ENCODE measurements at regions not wholly inside any gene's neighbourhood (a gene's known extent, or its start where the extent isn't known, plus 50 kb on each side); places are given as distances from the start of the nearest gene placed in this dataset.

DNA sequence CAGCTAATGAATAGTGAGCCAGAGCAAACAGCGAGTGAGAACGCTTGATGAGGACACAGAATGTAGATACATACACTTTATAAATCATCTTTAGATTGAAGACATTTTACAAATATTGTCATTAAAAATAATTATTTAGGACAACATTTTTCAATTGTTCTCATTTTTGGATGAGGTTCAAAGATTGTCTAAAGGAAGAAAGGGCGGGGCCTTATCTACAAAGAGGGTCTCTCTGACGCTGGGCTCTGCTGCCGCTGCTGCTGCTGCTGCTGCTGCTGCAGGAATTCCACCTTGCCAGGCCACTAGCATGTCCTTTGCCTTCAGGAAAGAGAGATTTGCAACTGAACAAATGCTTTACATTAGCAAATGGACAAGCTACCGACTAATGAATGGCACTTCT is 220.7 kb upstream of the TMEM161B start:
- H3K4me3 ChIP-seq (ENCODE audit: low read depth, low read length): no peak overlapping the region

DNA sequence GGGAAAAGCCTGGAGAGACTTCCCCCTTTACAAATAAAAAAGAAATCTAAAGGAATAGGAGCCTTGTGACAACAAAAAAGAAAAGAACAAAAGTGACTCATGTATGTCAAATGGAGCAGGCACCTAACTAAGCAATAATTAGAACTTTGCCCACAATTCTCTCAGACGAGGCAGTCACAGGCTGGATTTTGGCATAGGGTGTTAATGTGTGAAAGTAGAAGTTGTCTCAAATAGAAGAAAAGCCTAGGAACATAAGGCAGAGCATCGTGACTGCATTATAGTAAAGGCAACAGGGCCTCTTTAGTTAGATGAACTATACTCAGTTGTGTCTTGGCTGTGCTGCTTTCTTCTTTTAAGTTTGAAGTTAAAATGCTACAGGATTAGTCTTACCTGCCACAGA is 219.9 kb upstream of the TMEM161B start:
- H3K4me3 ChIP-seq (ENCODE audit: low read depth, low read length): no peak overlapping the region

DNA sequence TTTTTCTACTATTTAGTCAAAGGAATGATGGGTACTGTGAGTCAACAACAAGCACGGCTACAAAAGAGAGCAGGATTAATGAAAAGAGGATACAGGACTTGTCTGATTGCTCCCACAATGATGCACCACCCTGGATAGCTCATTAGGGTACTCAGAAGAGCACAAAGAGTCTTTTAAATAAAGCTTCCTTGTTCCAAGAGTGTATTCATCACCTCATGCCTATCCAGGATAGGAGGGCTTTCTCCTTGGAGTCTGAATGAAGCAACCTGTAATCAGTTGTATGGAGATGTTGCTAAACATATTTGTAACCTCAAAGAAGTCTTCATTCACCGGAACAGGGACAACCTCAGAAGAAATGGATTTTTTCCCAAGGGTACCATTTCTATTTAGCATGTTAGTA is 219.5 kb upstream of the TMEM161B start:
- no peak overlapping the region for H3K4me3 ChIP-seq (ENCODE audit: low read depth, low read length)

DNA sequence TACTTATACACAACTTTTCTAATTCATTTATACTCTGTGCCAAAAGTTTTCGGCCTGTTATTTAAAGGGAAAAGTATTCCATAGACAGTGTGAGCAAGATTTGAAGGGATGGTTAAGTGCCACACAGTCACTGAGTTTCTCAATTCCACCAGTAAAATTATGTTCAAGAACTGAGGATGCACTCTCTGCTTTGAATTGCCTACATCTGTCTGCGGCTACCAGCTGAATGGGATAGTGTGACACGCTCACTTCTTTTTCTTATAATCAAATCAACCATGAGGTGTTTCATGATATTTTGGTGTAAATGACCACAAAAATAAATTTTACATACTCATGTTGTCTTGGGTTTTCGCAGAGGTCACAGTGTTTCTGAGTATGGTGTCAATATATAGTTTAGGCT is 218.4 kb upstream of the TMEM161B start:
- H3K4me3 ChIP-seq (ENCODE audit: low read depth, low read length): no peak overlapping the region

DNA sequence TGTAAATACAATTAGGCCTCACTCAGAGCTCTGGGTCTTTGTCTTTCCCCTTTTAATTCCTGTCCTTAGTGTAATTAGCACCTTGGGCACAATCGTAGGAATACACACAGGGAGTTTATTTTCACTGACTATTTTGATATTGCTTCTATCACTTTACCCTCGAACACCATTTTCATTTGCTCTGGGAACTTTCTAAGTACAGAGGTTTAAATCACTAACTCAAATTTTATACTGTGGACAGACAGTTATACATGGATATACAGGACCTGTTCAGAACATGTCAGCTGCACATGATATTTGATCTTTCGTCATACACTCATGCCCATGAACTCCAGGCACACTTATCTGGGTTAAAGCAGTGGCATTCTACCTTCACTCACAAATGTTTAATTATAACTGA is 217.8 kb upstream of the TMEM161B start:
- no peak overlapping the region for H3K4me3 ChIP-seq (ENCODE audit: low read depth, low read length)

DNA sequence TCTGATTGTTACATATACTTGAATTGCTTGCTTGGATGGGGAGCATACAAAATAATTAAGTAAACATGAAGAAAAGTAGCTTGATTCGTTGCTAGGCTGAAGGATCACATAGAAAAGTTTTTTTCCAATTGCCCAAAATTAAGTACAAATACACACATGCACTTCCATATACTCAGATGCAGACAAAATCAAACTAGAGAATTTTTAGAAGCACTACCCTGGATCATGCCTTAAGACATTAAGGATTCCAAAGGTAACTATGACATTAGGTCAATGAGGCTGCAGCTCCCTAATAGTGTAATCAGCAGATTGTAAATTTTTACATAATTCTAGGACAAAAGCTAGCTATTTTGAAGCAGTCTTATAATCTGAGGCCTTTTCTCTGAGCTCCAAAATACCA is 216.9 kb upstream of the TMEM161B start:
- no peak overlapping the region for H3K4me3 ChIP-seq (ENCODE audit: low read depth, low read length)

DNA sequence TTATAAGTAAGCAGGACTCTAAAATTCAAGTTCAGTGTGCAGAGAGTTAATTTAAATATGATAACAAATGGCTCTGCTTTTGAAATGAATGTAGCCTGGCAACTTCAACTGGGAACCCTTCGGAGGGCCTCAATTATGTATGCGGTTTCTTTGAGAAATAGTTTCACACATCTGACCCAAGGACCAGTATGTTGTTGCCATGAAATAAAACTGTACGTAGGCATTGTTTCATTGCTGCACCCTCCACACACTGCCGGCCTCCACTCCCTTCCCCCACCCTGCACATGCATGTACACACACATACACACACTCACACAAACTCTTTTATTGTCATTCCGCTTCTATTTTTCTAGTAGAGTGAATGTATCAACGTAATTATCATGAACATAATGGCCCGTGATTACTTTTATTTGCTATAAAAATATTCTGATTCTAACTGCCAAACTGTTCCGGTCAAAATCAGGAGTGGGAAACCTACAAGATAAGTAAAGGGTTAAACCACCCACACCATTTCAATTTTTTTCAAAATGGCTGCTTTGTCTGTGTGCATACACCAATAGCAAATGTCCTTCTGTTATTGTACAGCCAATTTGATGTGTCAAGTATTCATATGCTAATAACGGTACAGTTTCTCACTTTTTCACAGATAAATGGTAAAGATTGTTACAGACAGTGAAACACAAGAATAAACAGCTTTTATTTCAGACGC is 215.5 kb upstream of the TMEM161B start:
- no peak overlapping the region for H3K4me3 ChIP-seq (ENCODE audit: low read depth, low read length)

DNA sequence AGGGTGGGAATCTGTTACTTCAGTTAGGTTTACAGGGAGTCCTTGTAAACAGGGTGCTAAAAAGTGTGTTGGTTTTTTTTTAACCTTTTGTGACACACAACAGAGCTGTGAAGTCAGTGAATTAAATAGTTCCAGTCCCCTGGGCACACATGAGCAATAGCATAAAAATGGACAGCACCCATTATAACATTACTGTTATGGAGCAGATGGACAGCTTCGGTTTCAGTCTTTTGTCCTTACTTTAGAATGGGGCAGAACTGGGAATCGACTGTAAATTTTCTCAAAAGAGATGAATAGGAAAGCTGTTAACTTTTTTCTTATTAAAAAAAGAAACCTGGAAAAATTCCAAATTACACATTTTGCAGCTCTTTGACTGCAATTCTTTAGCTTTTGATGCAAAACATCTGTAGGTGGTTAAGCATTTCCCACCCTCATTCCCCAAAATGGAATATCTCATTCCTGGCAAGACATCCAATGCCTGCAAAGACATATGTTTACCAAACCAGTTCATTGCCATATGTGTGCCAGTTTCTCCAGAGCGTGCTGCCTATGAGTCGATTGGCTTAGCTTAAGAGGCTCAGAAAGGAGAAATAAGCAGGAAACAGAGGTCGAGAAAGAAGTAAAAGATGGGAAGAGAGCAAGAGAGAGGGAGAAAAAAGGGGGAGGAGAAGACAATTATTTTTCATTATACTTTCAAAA is 212.3 kb upstream of the TMEM161B start:
- H3K4me3 ChIP-seq (ENCODE audit: low read depth, low read length): no peak overlapping the region

DNA sequence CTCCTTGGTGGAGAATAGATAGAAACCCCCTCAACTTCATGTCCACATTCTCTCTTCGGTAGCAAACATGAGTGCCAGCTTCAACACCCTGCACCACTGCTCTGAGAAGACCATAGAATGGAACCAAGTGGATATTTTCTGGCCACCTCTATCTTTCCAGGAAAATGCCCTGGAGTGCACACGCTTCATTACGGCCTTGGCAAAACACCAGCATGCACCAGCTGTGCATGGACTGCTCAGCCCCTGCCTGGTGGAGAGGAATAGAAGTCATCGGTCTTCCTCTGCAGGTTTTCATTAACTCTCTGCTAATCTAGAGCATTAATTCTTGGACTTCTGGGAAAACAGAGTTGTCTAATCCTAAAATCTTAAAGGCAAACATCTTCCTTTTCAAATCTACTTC is 211.6 kb upstream of the TMEM161B start:
- no peak overlapping the region for H3K4me3 ChIP-seq (ENCODE audit: low read depth, low read length)

DNA sequence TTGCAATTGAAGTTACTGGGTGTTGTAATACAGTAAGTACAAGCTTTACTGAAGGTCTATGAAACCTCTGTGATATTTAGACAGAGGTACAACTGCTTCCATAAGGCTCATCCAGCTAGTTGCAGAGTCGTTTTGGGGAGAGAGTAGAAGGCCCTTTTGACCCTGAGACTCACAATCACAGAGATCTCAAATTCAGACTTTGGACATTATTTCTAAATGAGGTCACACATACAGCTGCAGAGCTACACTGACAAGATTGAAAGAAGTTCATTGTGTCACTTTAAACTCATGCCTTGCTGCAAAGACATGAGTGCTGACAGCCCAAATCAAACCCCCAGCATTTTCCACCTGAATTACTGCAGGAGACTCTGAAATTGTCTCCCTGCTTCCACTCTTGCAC is 205.9 kb upstream of the TMEM161B start:
- no peak overlapping the region for H3K4me3 ChIP-seq (ENCODE audit: low read depth, low read length)

DNA sequence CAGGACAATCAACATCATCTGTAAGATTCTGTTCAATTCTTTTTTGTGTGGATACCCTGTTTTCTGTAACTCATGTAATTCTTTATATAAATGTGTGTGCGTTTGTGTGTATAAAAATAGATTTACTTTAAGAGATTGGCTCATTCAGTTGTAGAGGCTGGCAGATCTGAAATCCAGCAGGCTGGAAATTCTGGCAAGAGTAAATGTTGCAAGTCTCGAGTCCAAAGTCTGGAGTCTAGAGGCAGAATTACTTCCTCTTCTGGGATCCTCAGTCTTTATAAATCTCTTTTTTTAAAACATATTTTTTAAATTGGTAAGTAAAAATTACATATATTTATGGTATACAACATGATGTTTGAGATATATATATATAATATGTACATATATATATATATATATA is 202.1 kb upstream of the TMEM161B start:
- no peak overlapping the region for H3K4me3 ChIP-seq (ENCODE audit: low read depth, low read length)

DNA sequence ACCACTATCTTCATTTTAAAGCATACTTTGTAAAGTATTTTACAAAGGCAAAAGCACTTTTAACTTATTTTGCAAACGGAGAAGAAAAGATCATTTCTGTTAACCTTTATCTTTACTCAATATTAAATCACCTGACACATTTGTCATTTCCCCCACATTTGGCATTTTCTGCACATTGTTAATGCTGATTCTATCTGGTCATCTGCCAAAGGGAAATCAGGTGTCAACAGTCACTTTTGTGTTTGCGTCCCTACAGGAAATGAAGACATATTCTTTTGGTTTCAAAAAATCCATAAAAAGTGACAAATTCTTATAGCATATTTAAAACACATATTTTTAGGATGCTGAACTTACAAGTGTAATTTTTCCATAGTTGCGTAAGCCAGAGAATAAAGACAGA is 191.3 kb upstream of the TMEM161B start:
- no peak overlapping the region for H3K4me3 ChIP-seq (ENCODE audit: low read depth, low read length)

DNA sequence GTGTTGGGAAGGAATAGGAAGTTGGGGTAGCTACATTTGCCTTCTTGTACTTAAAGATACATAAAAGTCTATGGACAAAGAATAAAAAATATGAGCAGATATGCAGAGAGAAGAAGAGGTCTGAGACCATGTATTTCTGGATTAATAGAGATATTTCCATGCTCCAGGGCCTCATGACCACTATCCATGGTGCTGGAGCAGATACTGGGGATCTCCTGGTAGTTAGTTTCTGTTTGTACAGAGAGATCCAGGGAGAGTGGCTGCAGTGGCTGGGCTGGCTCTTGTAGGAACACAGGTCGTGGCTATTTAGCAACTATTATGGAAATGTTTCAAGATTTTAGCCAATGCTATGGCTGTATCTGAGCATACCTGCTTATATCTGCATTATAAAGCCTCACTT is 184.2 kb upstream of the TMEM161B start:
- H3K4me3 ChIP-seq (ENCODE audit: low read depth, low read length): no peak overlapping the region

DNA sequence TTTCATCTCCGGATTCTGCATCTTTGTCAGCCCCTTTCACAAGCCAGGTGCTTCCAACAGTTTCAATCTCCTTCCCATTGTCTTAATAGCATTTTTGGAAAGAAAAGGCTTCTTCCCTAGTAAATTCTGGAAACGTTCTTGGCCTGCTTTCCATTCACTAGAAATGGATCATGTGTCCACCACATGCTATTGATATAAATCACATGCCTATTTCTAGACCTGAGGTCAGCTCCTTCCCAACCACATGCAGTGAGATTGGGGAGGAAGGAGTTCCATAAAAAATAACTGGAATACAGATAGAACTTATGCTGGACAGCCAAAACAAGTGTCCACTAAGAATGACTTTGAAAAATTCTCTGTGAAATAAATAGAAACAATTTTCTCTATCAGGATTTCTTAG is 181.6 kb upstream of the TMEM161B start:
- no peak overlapping the region for H3K4me3 ChIP-seq (ENCODE audit: low read depth, low read length)

DNA sequence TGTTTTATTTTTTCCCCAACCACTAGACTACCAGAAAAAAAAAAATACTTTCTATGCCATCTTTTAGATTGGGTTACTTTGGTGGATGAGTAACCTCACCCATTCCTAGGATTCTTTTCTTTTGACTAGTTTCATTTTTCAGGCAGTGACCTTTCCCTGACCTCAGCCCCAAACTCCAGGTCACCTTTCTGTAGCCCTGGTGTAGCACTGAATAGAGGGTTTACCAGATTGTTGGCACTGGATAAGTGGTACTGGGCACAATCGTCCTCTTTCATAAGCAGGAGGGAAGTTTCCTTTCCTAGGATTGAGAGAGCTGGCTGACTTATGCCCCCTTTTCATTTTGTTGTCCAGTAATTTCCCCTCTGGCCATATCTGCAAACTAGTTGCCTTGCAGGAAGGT is 169.4 kb upstream of the TMEM161B start:
- H3K4me3 ChIP-seq (ENCODE audit: low read depth, low read length): no peak overlapping the region

DNA sequence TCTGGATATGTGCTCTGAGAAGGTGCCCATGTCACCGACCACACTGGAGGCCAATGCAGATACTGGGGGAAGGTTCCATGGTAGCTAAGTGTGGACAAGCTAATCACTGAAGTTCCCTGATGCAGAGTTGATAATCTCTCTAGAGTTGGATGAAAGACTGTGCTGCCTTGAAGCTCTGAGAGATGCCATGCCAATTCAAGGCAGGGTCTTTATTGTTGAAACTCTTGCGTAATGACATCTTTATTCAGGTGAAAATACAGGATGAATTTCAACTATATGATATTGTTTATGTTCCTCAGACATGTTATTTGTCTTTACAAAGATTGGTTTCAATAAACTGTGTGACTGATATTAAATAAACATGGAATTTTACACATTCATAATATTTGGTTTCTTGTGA is 167.6 kb upstream of the TMEM161B start:
- H3K4me3 ChIP-seq (ENCODE audit: low read depth, low read length): no peak overlapping the region

DNA sequence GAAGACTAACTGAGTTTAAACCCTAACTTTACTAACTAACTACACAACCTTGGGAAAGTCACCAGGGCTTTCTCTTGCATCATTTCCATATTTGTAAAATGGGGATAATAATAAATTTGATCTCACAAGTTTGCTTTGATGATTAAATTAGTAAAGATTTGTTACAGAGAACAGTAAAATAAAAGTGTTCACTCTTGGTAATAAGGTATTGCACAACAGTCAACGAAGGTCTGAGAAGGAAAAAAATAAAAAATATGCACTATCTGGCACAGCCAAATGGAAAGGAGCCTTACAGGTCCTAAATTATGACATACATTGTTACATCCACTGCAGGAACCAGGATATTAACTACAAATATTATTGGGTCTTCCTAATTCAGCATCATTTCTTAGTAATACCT is 160.0 kb upstream of the TMEM161B start:
- no peak overlapping the region for H3K4me3 ChIP-seq (ENCODE audit: low read depth, low read length)

DNA sequence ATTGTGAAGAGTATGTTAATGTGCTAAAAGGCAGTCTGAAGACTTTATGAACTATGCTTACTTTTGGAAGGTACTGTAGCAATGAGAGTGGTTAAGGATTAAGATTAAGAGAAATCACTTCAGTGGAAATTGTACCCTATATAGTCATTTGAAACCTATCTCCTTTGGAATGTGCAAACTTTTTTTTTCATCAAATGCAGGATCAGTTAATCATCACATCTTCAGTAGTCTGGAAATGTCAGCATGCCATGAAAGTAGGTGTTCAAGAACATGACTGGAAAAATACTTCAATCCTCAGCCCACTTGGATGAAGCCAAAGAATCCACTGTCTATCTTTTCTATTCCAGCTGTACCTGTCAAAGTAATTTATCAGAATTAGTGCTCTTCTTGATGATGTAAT is 157.8 kb upstream of the TMEM161B start:
- no peak overlapping the region for H3K4me3 ChIP-seq (ENCODE audit: low read depth, low read length)

DNA sequence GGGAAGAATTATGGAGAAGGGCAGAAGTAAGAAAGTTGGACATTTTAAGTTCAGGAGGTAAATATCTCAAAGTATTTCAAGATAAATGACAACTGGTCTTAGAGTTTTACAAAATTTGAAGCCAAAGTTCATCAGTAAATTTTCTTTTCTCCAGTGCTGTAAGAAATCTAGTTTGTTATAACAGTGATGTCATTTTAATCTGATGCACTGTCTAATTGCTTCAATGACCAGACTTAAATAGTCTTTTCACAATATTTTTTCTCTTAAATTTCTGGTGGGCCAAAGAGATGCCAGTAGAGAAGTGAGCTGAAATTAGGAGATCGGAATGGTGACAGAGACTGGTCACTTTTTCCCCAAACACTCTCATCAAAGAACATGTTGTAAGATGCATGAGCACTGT is 156.5 kb upstream of the TMEM161B start:
- H3K4me3 ChIP-seq (ENCODE audit: low read depth, low read length): no peak overlapping the region

DNA sequence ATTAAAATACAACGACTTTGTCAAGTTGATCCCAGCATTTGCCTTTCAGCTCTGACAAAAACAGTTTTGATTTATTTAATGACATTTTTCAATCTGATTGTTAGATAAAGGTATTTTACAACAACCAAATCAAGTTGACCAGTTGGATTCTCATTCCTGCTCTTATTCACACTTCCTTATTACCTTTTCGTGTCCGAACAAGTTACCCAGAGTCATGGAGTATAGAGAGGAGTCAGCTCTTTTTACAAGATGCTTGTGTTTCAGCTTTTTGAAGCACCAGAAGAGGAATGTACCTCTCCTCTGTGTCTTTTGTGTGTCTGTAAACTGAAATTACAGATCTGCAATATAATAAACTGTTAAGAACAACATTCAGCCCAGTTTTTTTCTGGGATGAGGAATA is 151.3 kb upstream of the TMEM161B start:
- no peak overlapping the region for H3K4me3 ChIP-seq (ENCODE audit: low read depth, low read length)

DNA sequence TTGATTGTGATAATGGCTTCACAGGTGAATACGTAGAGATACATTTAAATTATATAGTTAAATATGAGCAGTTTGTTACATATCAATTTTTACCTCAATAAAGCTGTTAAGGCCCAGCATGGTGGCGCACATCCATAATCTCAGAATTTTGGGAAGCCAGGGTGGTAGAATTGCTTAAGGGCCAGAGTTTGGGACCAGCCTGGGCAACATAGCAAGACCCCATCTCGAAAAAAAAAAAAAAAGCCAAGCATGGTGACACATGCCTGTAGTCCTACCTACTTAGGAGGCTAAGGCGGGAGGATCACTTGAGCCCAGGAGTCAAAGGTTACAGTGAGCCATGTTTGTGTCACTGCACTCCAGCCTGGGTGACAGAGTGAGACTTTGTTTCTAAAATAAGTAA is 138.7 kb upstream of the TMEM161B start:
- no peak overlapping the region for H3K4me3 ChIP-seq (ENCODE audit: low read depth, low read length)

DNA sequence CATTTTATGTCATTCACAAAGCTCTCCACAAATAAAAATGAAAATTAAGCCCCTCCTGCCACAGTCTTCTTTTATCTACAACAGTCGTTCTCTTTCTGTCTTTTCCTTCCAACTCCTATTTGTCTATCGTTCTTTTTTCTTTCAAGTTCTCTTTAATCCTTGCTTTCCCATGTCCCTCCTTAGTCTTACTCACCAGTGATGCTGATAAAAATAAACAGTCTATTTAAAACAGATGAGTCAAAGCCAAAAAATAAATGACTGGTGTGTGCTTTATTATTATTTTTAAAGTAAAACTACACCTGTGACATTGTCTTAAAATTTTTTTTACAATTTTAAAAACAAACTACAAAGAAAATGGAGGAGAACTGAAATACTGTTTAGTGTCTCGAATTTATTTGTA is 137.1 kb upstream of the TMEM161B start:
- H3K4me3 ChIP-seq (ENCODE audit: low read depth, low read length): no peak overlapping the region

DNA sequence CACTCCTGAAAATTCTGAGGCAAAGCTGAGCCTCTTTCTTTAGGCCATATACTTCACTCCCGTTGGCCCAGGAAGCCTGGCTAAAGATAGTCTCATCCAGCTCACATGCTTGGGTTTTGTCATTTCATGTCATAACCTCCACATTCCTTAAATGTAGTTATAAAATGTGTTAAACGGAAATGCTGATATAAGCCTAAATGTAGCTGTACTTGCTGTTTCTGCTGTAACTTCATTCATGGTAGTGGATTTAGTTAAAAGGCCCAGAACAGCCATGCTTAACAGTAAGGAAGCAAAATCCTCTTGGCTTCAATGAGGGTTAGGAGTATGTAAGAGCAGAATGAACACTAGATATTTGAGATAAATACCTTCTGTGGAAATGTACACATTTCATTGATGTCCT is 135.8 kb upstream of the TMEM161B start:
- H3K4me3 ChIP-seq (ENCODE audit: low read depth, low read length): no peak overlapping the region
